ENCODE measurements at regions not wholly inside any gene's neighbourhood (a gene's known extent, or its start where the extent isn't known, plus 50 kb on each side); places are given as distances from the start of the nearest gene placed in this dataset.

- Histone ChIP-seq H3K4me2 (ENCODE audit: low read length) (no peak overlapping the region), H3K79me2 (ENCODE audit: low read length) (no peaks in the 10 kb centered on the region), H3K27ac (ENCODE audit: low read length) (no peak overlapping the region), H3F3A (ENCODE audit: low read length, unreplicated experiment) (no peaks in the 10 kb centered on the region), H3K9me3 (ENCODE audit: low read length) (no peaks in the 10 kb centered on the region), H3K9ac (ENCODE audit: low read length) (no peak overlapping the region), H3K27me3 (ENCODE audit: low read length) (no peaks in the 10 kb centered on the region), H3K4me1 (ENCODE audit: insufficient read depth, low read length) (no peaks in the 10 kb centered on the region), H3K36me3 (ENCODE audit: low read depth, low read length) (no peaks in the 10 kb centered on the region), H3K4me3 (ENCODE audit: low read length) (no peak overlapping the region), H3K9me2 (replicated peaks; ENCODE audit: low read length) (no peaks in the 10 kb centered on the region), H2AFZ (ENCODE audit: low read length) (no peak overlapping the region), H4K20me1 (ENCODE audit: low read length) (no peaks in the 10 kb centered on the region)
- intact Hi-C loops (cut with micrococcal nuclease) = no loop called here
- no peak for DNase-seq
- ATAC-seq = no peak
- TF ChIP-seq EZH2 (IDR thresholded peaks at IDR 0.05; ENCODE audit: low read length, unreplicated experiment) (no peak), EZH2phosphoT487 (IDR thresholded peaks at IDR 0.05; ENCODE audit: borderline replicate concordance, low read length) (no peak), CTCF (conservative IDR thresholded peaks at IDR 0.05; ENCODE audit: low read depth, low read length) (no peak)
- ChIA-PET CTCF (interaction anchor here (0.7 kb wide), 1 partner anchor 72 kb away, joined by 3 read pairs; no protein-coding TSS in a partner anchor), POLR2A (ENCODE audit: unreplicated experiment) (no interaction called here)
- no TSS peak for BruUV-seq (replicated peaks)
These were observed 184.6 kb upstream of the SLC7A11 start for GRCh38 chr4:138426786-138427185.

GRCh38 chr4:138420471-138420870 is 178.3 kb upstream of the SLC7A11 start:
- TF ChIP-seq CTCF (conservative IDR thresholded peaks at IDR 0.05; ENCODE audit: low read depth, low read length) = no peak
- TF ChIP-seq EZH2phosphoT487 (IDR thresholded peaks at IDR 0.05; ENCODE audit: borderline replicate concordance, low read length) = no peak
- TF ChIP-seq EZH2 (IDR thresholded peaks at IDR 0.05; ENCODE audit: low read length, unreplicated experiment) = no peak
- no peak overlapping the region for H3K27ac ChIP-seq (ENCODE audit: low read length)
- H3K27me3 ChIP-seq (ENCODE audit: low read length) = no peaks in the 10 kb centered on the region
- H3K4me2 ChIP-seq (ENCODE audit: low read length) = no peak overlapping the region
- H4K20me1 ChIP-seq (ENCODE audit: low read length) = no peaks in the 10 kb centered on the region
- no peaks in the 10 kb centered on the region for H3F3A ChIP-seq (ENCODE audit: low read length, unreplicated experiment)
- BruUV-seq (replicated peaks) = no TSS peak
- no peaks in the 10 kb centered on the region for H3K9me2 ChIP-seq (replicated peaks; ENCODE audit: low read length)
- no peaks in the 10 kb centered on the region for H3K4me1 ChIP-seq (ENCODE audit: insufficient read depth, low read length)
- no peaks in the 10 kb centered on the region for H3K36me3 ChIP-seq (ENCODE audit: low read depth, low read length)
- no peak overlapping the region for H3K9ac ChIP-seq (ENCODE audit: low read length)
- intact Hi-C loops (cut with micrococcal nuclease) = no loop called here
- H3K79me2 ChIP-seq (ENCODE audit: low read length) = no peaks in the 10 kb centered on the region
- H3K4me3 ChIP-seq (ENCODE audit: low read length) = no peak overlapping the region
- no peak for ATAC-seq
- no peak overlapping the region for H2AFZ ChIP-seq (ENCODE audit: low read length)
- no peak for DNase-seq
- ChIA-PET CTCF (no interaction called here), POLR2A (ENCODE audit: unreplicated experiment) (no interaction called here)
- no peaks in the 10 kb centered on the region for H3K9me3 ChIP-seq (ENCODE audit: low read length)

- H3K27me3 ChIP-seq (ENCODE audit: low read length) = no peaks in the 10 kb centered on the region
- no peak for DNase-seq
- no peak overlapping the region for H2AFZ ChIP-seq (ENCODE audit: low read length)
- ChIA-PET POLR2A (ENCODE audit: unreplicated experiment) (no interaction called here), CTCF (no interaction called here)
- intact Hi-C loops (cut with micrococcal nuclease) = no loop called here
- H3K9me3 ChIP-seq (ENCODE audit: low read length) = no peaks in the 10 kb centered on the region
- H3K9me2 ChIP-seq (replicated peaks; ENCODE audit: low read length) = no peaks in the 10 kb centered on the region
- no peak overlapping the region for H3K9ac ChIP-seq (ENCODE audit: low read length)
- no TSS peak for BruUV-seq (replicated peaks)
- no peak for ATAC-seq
- H3K4me2 ChIP-seq (ENCODE audit: low read length) = no peak overlapping the region
- H3K36me3 ChIP-seq (ENCODE audit: low read depth, low read length) = no peaks in the 10 kb centered on the region
- no peak overlapping the region for H3K4me3 ChIP-seq (ENCODE audit: low read length)
- H3K4me1 ChIP-seq (ENCODE audit: insufficient read depth, low read length) = no peaks in the 10 kb centered on the region
- H3K79me2 ChIP-seq (ENCODE audit: low read length) = no peaks in the 10 kb centered on the region
- no peaks in the 10 kb centered on the region for H3F3A ChIP-seq (ENCODE audit: low read length, unreplicated experiment)
- no peak overlapping the region for H3K27ac ChIP-seq (ENCODE audit: low read length)
- TF ChIP-seq CTCF (conservative IDR thresholded peaks at IDR 0.05; ENCODE audit: low read depth, low read length) (no peak), EZH2 (IDR thresholded peaks at IDR 0.05; ENCODE audit: low read length, unreplicated experiment) (no peak), EZH2phosphoT487 (IDR thresholded peaks at IDR 0.05; ENCODE audit: borderline replicate concordance, low read length) (no peak)
- H4K20me1 ChIP-seq (ENCODE audit: low read length) = no peaks in the 10 kb centered on the region
These were observed 172.1 kb upstream of the SLC7A11 start for GRCh38 chr4:138414202-138414601.

All from PC-3 (cell line).